Endothelial cell (in vitro differentiated cells): ENCODE measurements at regions not wholly inside any gene's neighbourhood (a gene's known extent, or its start where the extent isn't known, plus 50 kb on each side); places are given as distances from the start of the nearest gene placed in this dataset.
A peak's percentile ranks its signal among the peaks of the same experiment; 100 is the strongest.

ENCODE experiments used
- DNase-seq: peaks from one replicate; pipeline ENCODE4 v3.0.0; 2021; ENCODE audit warnings: low spot score
- H3K27ac Mint-ChIP-seq: one replicate; pipeline ENCODE4 v1.8.0; 2021; ENCODE audit warnings: mixed read lengths, inconsistent platforms; ENCODE audit not compliant: unreplicated experiment
- H3K27me3 Mint-ChIP-seq: one replicate; pipeline ENCODE4 v1.8.0; 2021; ENCODE audit warnings: mild to moderate bottlenecking, moderate library complexity, mixed read lengths, inconsistent platforms; ENCODE audit not compliant: unreplicated experiment
- H3K36me3 Mint-ChIP-seq: one replicate; pipeline ENCODE4 v1.8.0; 2021; ENCODE audit warnings: mild to moderate bottlenecking, low read depth, mixed read lengths, inconsistent platforms; ENCODE audit not compliant: unreplicated experiment
- H3K4me1 Mint-ChIP-seq: one replicate; pipeline ENCODE4 v1.8.0; 2021; ENCODE audit warnings: mild to moderate bottlenecking, mixed read lengths, inconsistent platforms; ENCODE audit not compliant: unreplicated experiment
- H3K4me3 Mint-ChIP-seq: one replicate; pipeline ENCODE4 v1.8.0; 2021; ENCODE audit warnings: mild to moderate bottlenecking, mixed read lengths, inconsistent platforms; ENCODE audit not compliant: unreplicated experiment
- H3K9me3 Mint-ChIP-seq: one replicate; pipeline ENCODE4 v1.8.0; 2021; ENCODE audit warnings: mixed read lengths, inconsistent platforms; ENCODE audit not compliant: unreplicated experiment
- CTCF ChIP-seq: fragments of 200-600 bp; sonication (generic); IDR thresholded peaks from one replicate; pipeline ENCODE4 v1.5.0; 2021; ENCODE audit warnings: antibody characterized with exemption; ENCODE audit not compliant: unreplicated experiment

DNA sequence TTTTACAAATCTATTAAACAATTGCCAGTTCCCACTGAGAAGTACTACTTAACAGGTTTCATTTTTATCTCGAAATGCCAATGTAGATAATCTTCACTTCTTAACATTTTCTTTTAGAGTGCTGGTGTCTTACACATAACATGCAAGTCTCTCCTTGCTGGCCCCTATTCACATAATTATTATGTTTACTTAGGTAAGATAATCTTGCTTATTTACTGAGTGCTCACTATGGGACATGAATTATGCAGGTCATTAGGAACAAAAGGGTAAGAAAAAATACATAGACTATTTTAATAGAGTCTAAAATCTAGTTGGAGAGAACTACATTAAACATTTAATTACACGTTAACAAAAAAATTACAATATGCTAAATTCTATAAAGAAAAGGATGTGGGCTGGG lies 328.4 kb downstream of the PRR16 start:
- no peak for DNase-seq
- H3K4me3 Mint-ChIP-seq: no peak overlapping the region
- no peaks in the 10 kb centered on the region for H3K9me3 Mint-ChIP-seq
- no peaks in the 10 kb centered on the region for H3K27me3 Mint-ChIP-seq
- no peak overlapping the region for H3K27ac Mint-ChIP-seq
- H3K4me1 Mint-ChIP-seq: no peaks in the 10 kb centered on the region
- no peak for TF ChIP-seq CTCF
- H3K36me3 Mint-ChIP-seq: no peaks in the 10 kb centered on the region

DNA sequence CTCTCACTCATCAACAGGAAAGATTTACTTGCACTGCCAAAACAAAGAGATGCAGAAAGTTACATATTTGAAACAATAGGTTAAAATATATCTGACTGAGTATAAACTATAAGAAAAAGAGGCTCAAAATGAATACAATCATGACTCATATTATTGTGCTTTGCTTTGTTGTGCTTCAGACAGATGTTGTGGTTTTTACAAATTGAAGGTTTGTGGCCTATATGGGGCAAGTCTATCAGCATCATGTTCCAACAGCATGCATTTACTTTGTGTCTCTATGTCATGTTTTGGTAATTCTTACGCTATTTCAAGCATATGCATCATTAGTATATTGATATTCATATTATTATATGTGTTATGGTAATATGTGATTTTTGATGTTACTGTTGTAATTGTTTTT lies 330.0 kb downstream of the PRR16 start:
- no peaks in the 10 kb centered on the region for H3K4me1 Mint-ChIP-seq
- no peaks in the 10 kb centered on the region for H3K9me3 Mint-ChIP-seq
- no peak for TF ChIP-seq CTCF
- no peak for DNase-seq
- no peak overlapping the region for H3K4me3 Mint-ChIP-seq
- no peaks in the 10 kb centered on the region for H3K36me3 Mint-ChIP-seq
- peaks cover 1% of the 10 kb centered on the region for H3K27me3 Mint-ChIP-seq
- no peak overlapping the region for H3K27ac Mint-ChIP-seq

- H3K36me3 Mint-ChIP-seq: no peaks in the 10 kb centered on the region
- H3K9me3 Mint-ChIP-seq: no peaks in the 10 kb centered on the region
- no peak overlapping the region for H3K4me3 Mint-ChIP-seq
- H3K27me3 Mint-ChIP-seq: no peaks in the 10 kb centered on the region
- no peaks in the 10 kb centered on the region for H3K4me1 Mint-ChIP-seq
- no peak overlapping the region for H3K27ac Mint-ChIP-seq
- peak; percentile 56 for TF ChIP-seq CTCF
- DNase-seq: no peak
Observed at GRCh38 chr5:120803282-120803681, 339.2 kb downstream of the PRR16 start.

DNA sequence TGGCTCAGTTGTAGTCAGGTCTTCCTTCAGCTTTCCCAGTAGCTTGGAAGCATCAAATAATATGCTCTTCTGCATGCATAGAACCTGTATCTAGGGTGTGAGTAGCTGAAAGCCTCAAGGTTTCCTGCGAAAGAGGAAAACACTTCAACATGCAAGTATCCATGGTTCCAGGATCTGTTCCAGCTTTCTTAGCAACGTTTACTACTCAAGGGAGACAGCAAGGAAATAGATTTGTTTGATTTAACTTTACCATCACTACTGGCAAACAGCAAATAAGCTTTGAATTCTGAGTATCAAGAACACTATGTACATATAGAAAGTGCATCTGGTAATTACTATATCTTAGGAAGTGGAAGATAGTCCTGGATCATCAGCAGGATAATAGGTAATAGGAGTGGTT lies 341.0 kb downstream of the PRR16 start:
- Mint-ChIP-seq H3K4me1 (no peaks in the 10 kb centered on the region), H3K27ac (no peak overlapping the region), H3K4me3 (no peak overlapping the region), H3K36me3 (no peaks in the 10 kb centered on the region), H3K27me3 (no peaks in the 10 kb centered on the region), H3K9me3 (no peaks in the 10 kb centered on the region)
- DNase-seq: no peak
- TF ChIP-seq CTCF: no peak

- TF ChIP-seq CTCF: no peak
- Mint-ChIP-seq H3K9me3 (no peaks in the 10 kb centered on the region), H3K27ac (no peak overlapping the region), H3K4me3 (no peak overlapping the region), H3K4me1 (no peaks in the 10 kb centered on the region), H3K27me3 (no peaks in the 10 kb centered on the region), H3K36me3 (no peaks in the 10 kb centered on the region)
- DNase-seq: no peak
Observed at GRCh38 chr5:120806202-120806601, 342.1 kb downstream of the PRR16 start.
